HG03139 (cell line): ENCODE measurements at regions not wholly inside any gene's neighbourhood (a gene's known extent, or its start where the extent isn't known, plus 50 kb on each side); places are given as distances from the start of the nearest gene placed in this dataset.

Experiments used
- ATAC-seq: cut with Tn5 transposase; IDR thresholded peaks from one replicate; pipeline ENCODE4 v1.9.1; 2021; ENCODE audit not compliant: unreplicated experiment

DNA sequence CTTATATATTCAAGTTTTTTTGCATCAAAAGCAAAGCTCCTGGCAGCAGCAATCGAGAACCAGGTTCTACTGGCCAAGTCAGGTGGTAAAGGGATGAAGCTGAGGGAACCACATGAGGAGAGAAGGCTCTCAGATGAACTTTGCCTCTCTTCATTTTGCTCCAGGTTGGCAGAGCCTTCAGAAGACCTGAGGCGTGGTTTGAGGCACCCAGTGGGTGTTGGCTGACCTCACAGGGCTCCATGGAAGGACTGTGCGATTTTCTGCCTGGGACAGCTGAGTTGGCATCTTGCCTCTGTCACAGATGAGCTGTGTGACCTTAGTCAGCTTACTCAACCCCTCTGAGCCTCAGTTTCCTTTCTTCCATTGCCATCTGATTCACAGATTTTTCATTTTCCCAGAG, 89.0 kb downstream of the INSIG2 start:
- ATAC-seq = no peak

DNA sequence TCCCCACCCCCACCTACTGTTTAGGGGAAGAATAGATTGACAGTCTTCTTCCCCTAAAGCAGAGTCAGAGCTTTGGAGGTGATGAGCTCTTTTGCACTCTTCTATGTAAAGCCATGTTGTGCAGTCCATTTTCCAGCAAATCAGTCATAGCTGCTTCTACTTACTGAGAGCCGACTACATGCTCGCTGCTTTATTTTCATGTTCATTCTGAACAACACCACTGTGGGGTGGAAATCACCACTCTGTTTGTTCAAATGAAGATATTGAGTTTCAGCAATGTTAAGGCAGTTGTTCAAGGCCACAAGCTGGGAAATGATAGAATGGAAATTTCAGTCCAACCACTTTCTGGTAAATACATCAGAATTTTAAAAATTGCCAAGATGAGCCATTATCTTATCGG, 88.3 kb downstream of the INSIG2 start:
- no peak for ATAC-seq

DNA sequence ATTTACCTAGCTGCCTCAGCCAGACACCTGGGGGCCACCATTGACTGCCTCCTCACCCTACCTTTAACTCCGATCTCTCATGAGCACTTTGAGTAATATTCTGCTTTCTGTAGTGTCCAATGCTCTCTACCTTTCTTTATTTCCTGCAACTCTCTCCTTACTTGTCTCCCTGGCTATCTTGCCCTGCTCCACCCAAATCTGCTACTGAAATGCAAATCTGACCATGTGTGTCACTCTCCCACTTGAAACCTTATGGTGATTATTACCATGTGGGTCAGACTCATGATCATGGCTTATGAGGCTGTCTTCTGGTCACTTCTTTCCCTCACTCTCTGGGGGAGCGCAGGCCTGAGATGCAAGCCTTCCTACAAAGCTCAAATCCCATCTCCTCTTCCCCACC, 83.3 kb downstream of the INSIG2 start:
- ATAC-seq = no peak

DNA sequence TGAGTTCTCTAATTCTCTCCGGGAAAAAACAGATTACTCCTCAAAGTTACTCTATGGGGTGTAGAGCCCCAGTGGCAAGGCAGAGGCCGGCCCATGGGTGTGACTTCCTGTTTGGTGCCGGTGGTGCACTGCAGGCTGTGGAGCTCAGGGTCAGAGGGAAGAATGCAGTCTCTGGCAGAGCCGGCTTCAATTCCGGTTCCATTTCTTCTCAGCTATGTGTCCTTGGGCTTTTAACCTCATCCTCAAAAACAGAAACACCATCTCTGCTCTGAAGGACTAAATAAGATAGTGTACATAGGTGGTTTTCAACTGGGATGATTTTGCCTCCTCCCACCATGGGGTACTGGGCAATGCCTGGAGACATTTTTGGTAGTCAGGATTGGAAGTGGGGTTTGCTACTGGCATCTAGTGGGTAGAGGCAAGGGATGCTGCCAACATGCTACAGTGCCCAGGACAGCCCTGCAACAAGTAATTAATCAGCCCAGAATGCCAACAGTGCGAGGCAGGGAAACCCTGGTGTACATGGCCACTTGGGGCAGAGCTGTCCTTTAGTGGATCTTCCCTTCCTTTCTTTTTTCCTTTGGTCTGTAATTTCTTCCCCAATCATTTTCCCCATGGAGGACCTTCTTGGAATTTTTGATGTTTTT, 81.2 kb downstream of the INSIG2 start:
- peak; percentile 85 for ATAC-seq

DNA sequence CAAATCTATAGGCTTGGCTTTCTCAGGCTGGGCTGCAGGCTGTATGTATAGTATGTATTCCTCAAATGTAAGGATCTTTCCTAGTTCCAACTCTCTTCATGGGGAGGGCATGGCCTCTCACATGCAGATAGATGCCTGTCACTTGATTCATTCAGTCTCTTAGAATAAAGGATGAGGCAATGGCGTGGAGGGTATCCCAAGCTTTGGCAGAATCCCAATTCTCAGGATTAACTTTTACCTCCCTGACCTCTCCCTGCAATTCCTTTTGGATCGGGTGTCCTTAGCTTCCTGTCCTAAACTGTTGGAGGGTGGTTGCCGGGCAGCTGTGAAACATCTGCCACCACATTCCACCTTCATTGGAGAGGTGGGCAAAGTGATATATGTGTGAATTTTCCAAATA, 80.3 kb downstream of the INSIG2 start:
- ATAC-seq = no peak

DNA sequence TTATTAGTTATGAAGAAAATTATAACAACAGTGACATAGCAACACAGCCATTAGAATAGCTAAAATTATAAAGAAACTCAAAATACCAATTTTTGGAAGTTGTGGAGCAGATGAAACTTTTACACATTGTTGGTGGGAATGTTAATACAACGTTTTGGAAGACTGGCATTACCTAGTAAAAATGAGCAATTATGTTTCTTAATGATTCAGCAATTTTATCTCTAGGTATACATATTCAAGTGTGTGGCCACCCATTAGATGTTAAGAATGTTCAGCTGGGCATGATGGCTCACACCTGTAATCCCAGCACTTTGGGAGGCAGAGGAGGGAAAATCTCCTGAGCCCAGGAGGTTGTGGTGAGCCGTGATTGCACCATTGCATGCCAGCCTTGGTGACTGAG, 78.8 kb downstream of the INSIG2 start:
- no peak for ATAC-seq

DNA sequence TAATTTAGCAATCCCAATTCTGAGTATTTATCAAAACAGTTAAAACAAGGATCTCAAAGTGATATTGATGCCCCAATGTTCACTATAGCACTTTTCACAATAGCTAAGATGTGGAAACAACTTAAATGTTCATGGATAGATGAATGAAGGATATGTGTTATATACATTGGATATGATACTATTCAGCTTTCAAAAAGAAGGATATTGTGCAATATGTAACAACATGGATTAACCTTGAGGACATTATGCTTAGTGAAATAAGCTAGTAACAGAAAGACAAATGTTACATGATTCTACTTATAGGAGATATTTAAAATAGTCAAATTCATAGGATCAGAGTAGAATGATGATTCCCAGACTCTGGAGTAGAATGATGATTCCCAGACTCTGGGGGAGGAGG, 78.0 kb downstream of the INSIG2 start:
- ATAC-seq = no peak

DNA sequence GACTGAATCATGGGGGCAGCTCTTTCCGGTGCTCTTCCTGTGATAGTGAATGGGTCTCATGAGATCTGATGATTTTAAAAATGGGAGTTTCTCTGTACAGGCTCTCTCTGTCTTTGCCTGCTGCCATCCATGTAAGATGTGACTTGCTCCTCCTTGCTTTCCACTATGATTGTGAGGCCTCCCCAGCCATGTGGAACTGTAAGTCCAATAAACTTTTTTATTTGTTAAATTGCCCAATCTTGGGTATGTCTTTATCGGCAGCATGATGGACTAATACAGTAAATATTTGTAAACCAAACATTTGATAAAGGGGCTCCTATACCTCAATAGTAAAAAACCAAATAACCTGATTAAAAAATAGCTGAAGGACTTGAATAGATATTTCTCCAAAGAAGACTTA, 77.3 kb downstream of the INSIG2 start:
- ATAC-seq = no peak
